Adrenal gland (tissue), 5 donors: ENCODE measurements at regions not wholly inside any gene's neighbourhood (a gene's known extent, or its start where the extent isn't known, plus 50 kb on each side); places are given as distances from the start of the nearest gene placed in this dataset.

Experiments
- POLR2A ChIP-seq, 2 donors: fragments of 450-650 bp; IDR thresholded peaks; one replicate each; pipeline ENCODE4 v1.6.1; 2017; ENCODE audit warnings: antibody characterized with exemption in 2 of 2, mild to moderate bottlenecking in 2 of 2, moderate library complexity in 1 of 2
- TF ChIP-seq, protein P1 (sequence below), 6 experiments: fragments of 450-650 bp in 4 of 6; fragments of 200-600 bp in 2 of 6; sonication (generic) in 1 of 6; IDR thresholded peaks; 1 replicate in 5 of 6; 2 replicates in 1 of 6; pipeline versions ENCODE4 v1.5.1 to v1.8.0; 2016 to 2021; ENCODE audit warnings: antibody characterized with exemption in 6 of 6, mild to moderate bottlenecking in 2 of 6, moderate library complexity in 1 of 6
- donor health status: DM: no; HTN: no; CAD: no.

DNA sequence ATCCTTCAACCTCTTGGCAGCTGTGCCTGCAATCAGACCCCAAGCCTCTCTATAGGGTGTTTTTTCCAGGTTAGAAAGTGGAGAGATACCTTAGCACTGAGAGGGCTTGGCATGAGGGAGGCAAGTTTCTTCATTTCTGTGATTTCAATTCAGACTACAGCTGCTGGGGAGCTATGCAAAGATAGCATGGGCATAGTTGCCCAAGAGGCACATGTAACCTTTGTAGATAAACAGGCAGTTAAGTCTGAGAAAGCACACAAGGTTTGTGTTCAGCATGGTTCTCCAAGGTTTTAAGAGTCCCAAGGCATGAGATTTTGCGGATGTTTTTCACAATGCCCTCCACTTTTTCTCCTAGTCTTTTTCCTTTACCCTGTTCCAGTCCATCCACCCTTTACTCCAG lies 385.0 kb upstream of the ETAA1 start:
- TF ChIP-seq, protein P1, sequence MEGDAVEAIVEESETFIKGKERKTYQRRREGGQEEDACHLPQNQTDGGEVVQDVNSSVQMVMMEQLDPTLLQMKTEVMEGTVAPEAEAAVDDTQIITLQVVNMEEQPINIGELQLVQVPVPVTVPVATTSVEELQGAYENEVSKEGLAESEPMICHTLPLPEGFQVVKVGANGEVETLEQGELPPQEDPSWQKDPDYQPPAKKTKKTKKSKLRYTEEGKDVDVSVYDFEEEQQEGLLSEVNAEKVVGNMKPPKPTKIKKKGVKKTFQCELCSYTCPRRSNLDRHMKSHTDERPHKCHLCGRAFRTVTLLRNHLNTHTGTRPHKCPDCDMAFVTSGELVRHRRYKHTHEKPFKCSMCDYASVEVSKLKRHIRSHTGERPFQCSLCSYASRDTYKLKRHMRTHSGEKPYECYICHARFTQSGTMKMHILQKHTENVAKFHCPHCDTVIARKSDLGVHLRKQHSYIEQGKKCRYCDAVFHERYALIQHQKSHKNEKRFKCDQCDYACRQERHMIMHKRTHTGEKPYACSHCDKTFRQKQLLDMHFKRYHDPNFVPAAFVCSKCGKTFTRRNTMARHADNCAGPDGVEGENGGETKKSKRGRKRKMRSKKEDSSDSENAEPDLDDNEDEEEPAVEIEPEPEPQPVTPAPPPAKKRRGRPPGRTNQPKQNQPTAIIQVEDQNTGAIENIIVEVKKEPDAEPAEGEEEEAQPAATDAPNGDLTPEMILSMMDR (IDR thresholded peaks at IDR 0.05), result no peak
- TF ChIP-seq POLR2A (IDR thresholded peaks at IDR 0.05), result no peak
